ENCODE measurements at regions not wholly inside any gene's neighbourhood (a gene's known extent, or its start where the extent isn't known, plus 50 kb on each side); places are given as distances from the start of the nearest gene placed in this dataset.

GRCh38 chr9:113707953-113708695 is 168.0 kb upstream of the ZNF618 start:
- H3K27me3 ChIP-seq (ENCODE audit: control insufficient read depth in 2 of 2, insufficient read depth in 1 of 2, low read length in 1 of 2) = no peaks in the 10 kb centered on the region
- no peak overlapping the region for H3K4me3 ChIP-seq (ENCODE audit: low read length in 2 of 2)
- DNase-seq (ENCODE audit: low read depth in 6 of 9, low spot score in 9 of 9) = no peak
- no peaks in the 10 kb centered on the region for H3K9me3 ChIP-seq (ENCODE audit: control insufficient read depth in 2 of 2, insufficient read depth in 1 of 2, low read length in 1 of 2)
- H3K4me1 ChIP-seq (ENCODE audit: control insufficient read depth in 2 of 2, insufficient read depth in 2 of 2, low read length in 2 of 2) = no peaks in the 10 kb centered on the region
- no peaks in the 10 kb centered on the region for H3K36me3 ChIP-seq (ENCODE audit: control insufficient read depth in 2 of 2, insufficient read depth in 2 of 2, low read length in 1 of 2)
- H3K27ac ChIP-seq (ENCODE audit: low read depth in 1 of 2, low read length in 1 of 2) = no peak overlapping the region
- 94% methylated on average over 8 of the region's 8 CpGs for WGBS

- no peak for DNase-seq (ENCODE audit: low read depth in 6 of 9, low spot score in 9 of 9)
- H3K27ac ChIP-seq (ENCODE audit: low read depth in 1 of 2, low read length in 1 of 2) = no peak overlapping the region
Observed at GRCh38 chr9:113708821-113709713, 167.0 kb upstream of the ZNF618 start.

GRCh38 chr9:113709721-113710120 is 166.4 kb upstream of the ZNF618 start:
- no peaks in the 10 kb centered on the region for H3K36me3 ChIP-seq (ENCODE audit: control insufficient read depth in 2 of 2, insufficient read depth in 2 of 2, low read length in 1 of 2)
- no peak overlapping the region for H3K27ac ChIP-seq (ENCODE audit: low read depth in 1 of 2, low read length in 1 of 2)
- 94% methylated on average over 6 of the region's 6 CpGs for WGBS
- H3K4me1 ChIP-seq (ENCODE audit: control insufficient read depth in 2 of 2, insufficient read depth in 2 of 2, low read length in 2 of 2) = no peaks in the 10 kb centered on the region
- H3K9me3 ChIP-seq (ENCODE audit: control insufficient read depth in 2 of 2, insufficient read depth in 1 of 2, low read length in 1 of 2) = no peaks in the 10 kb centered on the region
- H3K4me3 ChIP-seq (ENCODE audit: low read length in 2 of 2) = no peak overlapping the region
- DNase-seq (ENCODE audit: low read depth in 6 of 9, low spot score in 9 of 9) = no peak
- no peaks in the 10 kb centered on the region for H3K27me3 ChIP-seq (ENCODE audit: control insufficient read depth in 2 of 2, insufficient read depth in 1 of 2, low read length in 1 of 2)

More at GRCh38 chr9:113708821-113709713, 167.0 kb upstream of the ZNF618 start:
- H3K36me3 ChIP-seq (ENCODE audit: control insufficient read depth in 2 of 2, insufficient read depth in 2 of 2, low read length in 1 of 2) = no peaks in the 10 kb centered on the region
- H3K4me1 ChIP-seq (ENCODE audit: control insufficient read depth in 2 of 2, insufficient read depth in 2 of 2, low read length in 2 of 2) = no peaks in the 10 kb centered on the region
- no peaks in the 10 kb centered on the region for H3K9me3 ChIP-seq (ENCODE audit: control insufficient read depth in 2 of 2, insufficient read depth in 1 of 2, low read length in 1 of 2)
- no peak overlapping the region for H3K4me3 ChIP-seq (ENCODE audit: low read length in 2 of 2)
- 87% methylated on average over 7 of the region's 7 CpGs for WGBS
- H3K27me3 ChIP-seq (ENCODE audit: control insufficient read depth in 2 of 2, insufficient read depth in 1 of 2, low read length in 1 of 2) = no peaks in the 10 kb centered on the region

GRCh38 chr9:113711251-113711650 is 164.9 kb upstream of the ZNF618 start:
- Histone ChIP-seq H3K4me3 (ENCODE audit: low read length in 2 of 2) (no peak overlapping the region), H3K36me3 (ENCODE audit: control insufficient read depth in 2 of 2, insufficient read depth in 2 of 2, low read length in 1 of 2) (no peaks in the 10 kb centered on the region), H3K9me3 (ENCODE audit: control insufficient read depth in 2 of 2, insufficient read depth in 1 of 2, low read length in 1 of 2) (no peaks in the 10 kb centered on the region), H3K27me3 (ENCODE audit: control insufficient read depth in 2 of 2, insufficient read depth in 1 of 2, low read length in 1 of 2) (no peaks in the 10 kb centered on the region), H3K4me1 (ENCODE audit: control insufficient read depth in 2 of 2, insufficient read depth in 2 of 2, low read length in 2 of 2) (no peaks in the 10 kb centered on the region), H3K27ac (ENCODE audit: low read depth in 1 of 2, low read length in 1 of 2) (no peak overlapping the region)
- 89% methylated on average over 1 of the region's 1 CpG for WGBS
- DNase-seq (ENCODE audit: low read depth in 6 of 9, low spot score in 9 of 9) = no peak

- H3K4me1 ChIP-seq (ENCODE audit: control insufficient read depth in 2 of 2, insufficient read depth in 2 of 2, low read length in 2 of 2) = no peaks in the 10 kb centered on the region
- H3K4me3 ChIP-seq (ENCODE audit: low read length in 2 of 2) = no peak overlapping the region
- WGBS = 73% methylated on average over 2 of the region's 2 CpGs
- no peaks in the 10 kb centered on the region for H3K27me3 ChIP-seq (ENCODE audit: control insufficient read depth in 2 of 2, insufficient read depth in 1 of 2, low read length in 1 of 2)
- no peaks in the 10 kb centered on the region for H3K9me3 ChIP-seq (ENCODE audit: control insufficient read depth in 2 of 2, insufficient read depth in 1 of 2, low read length in 1 of 2)
- no peak for DNase-seq (ENCODE audit: low read depth in 6 of 9, low spot score in 9 of 9)
- H3K27ac ChIP-seq (ENCODE audit: low read depth in 1 of 2, low read length in 1 of 2) = no peak overlapping the region
- no peaks in the 10 kb centered on the region for H3K36me3 ChIP-seq (ENCODE audit: control insufficient read depth in 2 of 2, insufficient read depth in 2 of 2, low read length in 1 of 2)
Observed at GRCh38 chr9:113712053-113712452, 164.1 kb upstream of the ZNF618 start.

DNA sequence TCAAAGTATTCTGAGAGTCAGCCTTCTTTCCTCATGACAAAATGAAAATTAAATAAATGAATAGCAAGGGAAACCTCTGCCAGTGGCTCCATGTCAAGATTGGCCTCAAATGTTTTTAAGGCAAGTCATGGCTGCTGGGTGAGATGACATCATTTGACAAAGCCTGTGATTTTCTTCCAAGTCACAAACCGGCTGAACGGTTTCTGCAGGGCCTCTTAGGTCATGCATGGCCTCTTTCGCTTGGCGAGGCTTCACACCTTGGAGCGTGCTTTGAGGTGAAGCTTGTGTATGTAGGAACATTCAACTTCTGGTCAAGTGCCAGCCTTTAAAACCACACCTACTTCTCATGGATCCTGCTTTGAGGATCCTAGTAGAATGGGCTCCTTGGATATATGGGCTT is 161.0 kb upstream of the ZNF618 start:
- 89% methylated on average over 5 of the region's 5 CpGs for WGBS
- Histone ChIP-seq H3K9me3 (ENCODE audit: control insufficient read depth in 2 of 2, insufficient read depth in 1 of 2, low read length in 1 of 2) (no peaks in the 10 kb centered on the region), H3K36me3 (ENCODE audit: control insufficient read depth in 2 of 2, insufficient read depth in 2 of 2, low read length in 1 of 2) (no peaks in the 10 kb centered on the region), H3K4me3 (ENCODE audit: low read length in 2 of 2) (no peak overlapping the region), H3K4me1 (ENCODE audit: control insufficient read depth in 2 of 2, insufficient read depth in 2 of 2, low read length in 2 of 2) (no peaks in the 10 kb centered on the region), H3K27me3 (ENCODE audit: control insufficient read depth in 2 of 2, insufficient read depth in 1 of 2, low read length in 1 of 2) (no peaks in the 10 kb centered on the region), H3K27ac (ENCODE audit: low read depth in 1 of 2, low read length in 1 of 2) (no peak overlapping the region)
- peak in 1 of 9 donors; percentile 9 for DNase-seq (ENCODE audit: low read depth in 6 of 9, low spot score in 9 of 9)

DNA sequence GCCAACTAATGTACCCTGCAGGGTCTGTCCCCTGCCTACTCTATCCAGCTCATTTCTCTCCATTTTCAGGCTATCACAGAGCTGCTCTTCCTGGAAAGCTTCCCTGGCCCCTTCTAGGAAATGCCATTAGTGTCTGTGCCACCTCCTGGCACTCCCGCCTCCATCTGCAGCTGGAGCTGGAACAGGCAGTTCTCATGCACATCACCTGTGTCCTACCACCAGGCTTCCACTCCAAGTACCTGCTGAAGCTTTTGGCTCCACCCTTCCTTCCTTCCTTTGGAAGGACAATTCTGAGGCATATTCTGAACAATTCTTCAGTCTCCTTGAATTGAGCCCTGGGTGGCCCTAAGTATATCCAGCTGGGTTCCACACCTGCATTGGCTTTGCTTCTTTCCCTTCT is 156.2 kb upstream of the ZNF618 start:
- Histone ChIP-seq H3K36me3 (ENCODE audit: control insufficient read depth in 2 of 2, insufficient read depth in 2 of 2, low read length in 1 of 2) (no peaks in the 10 kb centered on the region), H3K27ac (ENCODE audit: low read depth in 1 of 2, low read length in 1 of 2) (no peak overlapping the region), H3K4me3 (ENCODE audit: low read length in 2 of 2) (no peak overlapping the region), H3K9me3 (ENCODE audit: control insufficient read depth in 2 of 2, insufficient read depth in 1 of 2, low read length in 1 of 2) (no peaks in the 10 kb centered on the region), H3K27me3 (ENCODE audit: control insufficient read depth in 2 of 2, insufficient read depth in 1 of 2, low read length in 1 of 2) (no peaks in the 10 kb centered on the region), H3K4me1 (ENCODE audit: control insufficient read depth in 2 of 2, insufficient read depth in 2 of 2, low read length in 2 of 2) (no peaks in the 10 kb centered on the region)
- 92% methylated on average over 1 of the region's 1 CpG for WGBS
- no peak for DNase-seq (ENCODE audit: low read depth in 6 of 9, low spot score in 9 of 9)

DNA sequence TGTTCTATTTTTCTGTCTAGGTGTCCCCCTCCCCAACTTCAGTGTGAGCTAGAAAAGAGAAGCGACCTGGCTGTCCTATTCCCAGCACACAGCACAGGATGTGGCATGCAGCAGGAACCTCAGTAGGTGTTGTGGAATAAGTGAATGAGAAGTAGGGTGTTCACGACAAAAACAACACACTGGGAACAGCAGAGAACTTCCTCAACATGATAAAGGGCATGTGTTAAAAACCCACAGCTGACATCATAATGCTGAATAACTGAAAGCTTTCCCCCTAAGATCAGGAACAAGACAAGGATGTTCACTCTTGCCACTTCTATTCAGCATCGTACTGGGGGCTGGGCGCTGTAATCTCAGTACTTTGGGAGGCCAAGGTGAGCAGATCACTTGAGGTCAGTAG is 155.6 kb upstream of the ZNF618 start:
- Histone ChIP-seq H3K9me3 (ENCODE audit: control insufficient read depth in 2 of 2, insufficient read depth in 1 of 2, low read length in 1 of 2) (no peaks in the 10 kb centered on the region), H3K27ac (ENCODE audit: low read depth in 1 of 2, low read length in 1 of 2) (no peak overlapping the region), H3K36me3 (ENCODE audit: control insufficient read depth in 2 of 2, insufficient read depth in 2 of 2, low read length in 1 of 2) (no peaks in the 10 kb centered on the region), H3K4me3 (ENCODE audit: low read length in 2 of 2) (no peak overlapping the region), H3K27me3 (ENCODE audit: control insufficient read depth in 2 of 2, insufficient read depth in 1 of 2, low read length in 1 of 2) (no peaks in the 10 kb centered on the region), H3K4me1 (ENCODE audit: control insufficient read depth in 2 of 2, insufficient read depth in 2 of 2, low read length in 2 of 2) (no peaks in the 10 kb centered on the region)
- no peak for DNase-seq (ENCODE audit: low read depth in 6 of 9, low spot score in 9 of 9)
- WGBS = 37% methylated on average over 4 of the region's 4 CpGs

- H3K4me3 ChIP-seq (ENCODE audit: low read length in 2 of 2) = no peak overlapping the region
- H3K27ac ChIP-seq (ENCODE audit: low read depth in 1 of 2, low read length in 1 of 2) = no peak overlapping the region
- H3K4me1 ChIP-seq (ENCODE audit: control insufficient read depth in 2 of 2, insufficient read depth in 2 of 2, low read length in 2 of 2) = no peaks in the 10 kb centered on the region
- no peaks in the 10 kb centered on the region for H3K9me3 ChIP-seq (ENCODE audit: control insufficient read depth in 2 of 2, insufficient read depth in 1 of 2, low read length in 1 of 2)
- DNase-seq (ENCODE audit: low read depth in 6 of 9, low spot score in 9 of 9) = no peak
- 95% methylated on average over 1 of the region's 1 CpG for WGBS
- peaks cover 0 to 2% of the 10 kb centered on the region in 2 donors for H3K27me3 ChIP-seq (ENCODE audit: control insufficient read depth in 2 of 2, insufficient read depth in 1 of 2, low read length in 1 of 2)
- no peaks in the 10 kb centered on the region for H3K36me3 ChIP-seq (ENCODE audit: control insufficient read depth in 2 of 2, insufficient read depth in 2 of 2, low read length in 1 of 2)
Observed at GRCh38 chr9:113721856-113722255, 154.3 kb upstream of the ZNF618 start.

All from thymus (tissue), 11 donors.